ENCODE measurements at regions not wholly inside any gene's neighbourhood (a gene's known extent, or its start where the extent isn't known, plus 50 kb on each side); places are given as distances from the start of the nearest gene placed in this dataset.

- no peak overlapping the region for H3K4me2 ChIP-seq
- H3K36me3 ChIP-seq (replicated peaks; ENCODE audit: insufficient read depth, low read depth), result no peaks in the 10 kb centered on the region
- no peaks in the 10 kb centered on the region for H3K79me2 ChIP-seq
- no peak overlapping the region for H3K4me3 ChIP-seq
- H3K27ac ChIP-seq, result no peak overlapping the region
- no peak for DNase-seq (ENCODE audit: low spot score)
- no peak overlapping the region for H2AFZ ChIP-seq
- no peaks in the 10 kb centered on the region for H3K27me3 ChIP-seq
- 63% methylated on average over 23 of the region's 23 CpGs for WGBS (ENCODE audit: low lambda C conversion rate, missing lambda C conversion rate)
- no peaks in the 10 kb centered on the region for H3K4me1 ChIP-seq (ENCODE audit: insufficient read depth)
- H3K9me3 ChIP-seq (ENCODE audit: low read depth), result no peaks in the 10 kb centered on the region
- H3K9me2 ChIP-seq (replicated peaks; ENCODE audit: insufficient read depth), result no peaks in the 10 kb centered on the region
- TF ChIP-seq CTCF (IDR thresholded peaks at IDR 0.05; ENCODE audit: poor library complexity), result no peak
- TF ChIP-seq EZH2phosphoT487 (IDR thresholded peaks at IDR 0.05; ENCODE audit: low read depth, severe bottlenecking, unreplicated experiment), result no peak
- TF ChIP-seq EZH2 (IDR thresholded peaks at IDR 0.05; ENCODE audit: borderline replicate concordance), result no peak
- H4K20me1 ChIP-seq (ENCODE audit: insufficient read depth, poor library complexity, severe bottlenecking), result no peaks in the 10 kb centered on the region
Observed at GRCh38 chr4:8709729-8710360, 117.3 kb downstream of the CPZ start.

- Histone ChIP-seq H3K4me2 (no peak overlapping the region), H3K36me3 (replicated peaks; ENCODE audit: insufficient read depth, low read depth) (no peaks in the 10 kb centered on the region), H3K9me2 (replicated peaks; ENCODE audit: insufficient read depth) (no peaks in the 10 kb centered on the region), H3K4me3 (no peak overlapping the region), H3K79me2 (no peaks in the 10 kb centered on the region), H4K20me1 (ENCODE audit: insufficient read depth, poor library complexity, severe bottlenecking) (no peaks in the 10 kb centered on the region), H2AFZ (no peak overlapping the region), H3K9me3 (ENCODE audit: low read depth) (no peaks in the 10 kb centered on the region), H3K4me1 (ENCODE audit: insufficient read depth) (no peaks in the 10 kb centered on the region), H3K27ac (no peak overlapping the region), H3K27me3 (no peaks in the 10 kb centered on the region)
- DNase-seq (ENCODE audit: low spot score), result no peak
- no peak for TF ChIP-seq EZH2phosphoT487 (IDR thresholded peaks at IDR 0.05; ENCODE audit: low read depth, severe bottlenecking, unreplicated experiment)
- TF ChIP-seq EZH2 (IDR thresholded peaks at IDR 0.05; ENCODE audit: borderline replicate concordance), result no peak
- TF ChIP-seq CTCF (IDR thresholded peaks at IDR 0.05; ENCODE audit: poor library complexity), result no peak
- WGBS (ENCODE audit: low lambda C conversion rate, missing lambda C conversion rate), result 90% methylated on average over 15 of the region's 15 CpGs
Observed at GRCh38 chr4:8709050-8709728, 116.6 kb downstream of the CPZ start.

- Histone ChIP-seq H3K4me2 (no peak overlapping the region), H3K27ac (no peak overlapping the region), H3K79me2 (no peaks in the 10 kb centered on the region), H3K9me2 (replicated peaks; ENCODE audit: insufficient read depth) (no peaks in the 10 kb centered on the region), H3K36me3 (replicated peaks; ENCODE audit: insufficient read depth, low read depth) (no peaks in the 10 kb centered on the region), H2AFZ (no peak overlapping the region), H3K4me1 (ENCODE audit: insufficient read depth) (no peaks in the 10 kb centered on the region), H3K27me3 (no peaks in the 10 kb centered on the region), H3K9me3 (ENCODE audit: low read depth) (no peaks in the 10 kb centered on the region), H3K4me3 (no peak overlapping the region), H4K20me1 (ENCODE audit: insufficient read depth, poor library complexity, severe bottlenecking) (no peaks in the 10 kb centered on the region)
- no peak for DNase-seq (ENCODE audit: low spot score)
- TF ChIP-seq EZH2 (IDR thresholded peaks at IDR 0.05; ENCODE audit: borderline replicate concordance), result no peak
- TF ChIP-seq EZH2phosphoT487 (IDR thresholded peaks at IDR 0.05; ENCODE audit: low read depth, severe bottlenecking, unreplicated experiment), result no peak
- TF ChIP-seq CTCF (IDR thresholded peaks at IDR 0.05; ENCODE audit: poor library complexity), result no peak
- WGBS (ENCODE audit: low lambda C conversion rate, missing lambda C conversion rate), result 87% methylated on average over 14 of the region's 16 CpGs
Observed at GRCh38 chr4:8708401-8709021, 115.9 kb downstream of the CPZ start.
